ENCODE measurements at regions not wholly inside any gene's neighbourhood (a gene's known extent, or its start where the extent isn't known, plus 50 kb on each side); places are given as distances from the start of the nearest gene placed in this dataset.
"Not testable (repeated sequence)": the region's sequence is repeated elsewhere in the genome, so short reads cannot be mapped to it uniquely, and the experiment has no call there.

DNA sequence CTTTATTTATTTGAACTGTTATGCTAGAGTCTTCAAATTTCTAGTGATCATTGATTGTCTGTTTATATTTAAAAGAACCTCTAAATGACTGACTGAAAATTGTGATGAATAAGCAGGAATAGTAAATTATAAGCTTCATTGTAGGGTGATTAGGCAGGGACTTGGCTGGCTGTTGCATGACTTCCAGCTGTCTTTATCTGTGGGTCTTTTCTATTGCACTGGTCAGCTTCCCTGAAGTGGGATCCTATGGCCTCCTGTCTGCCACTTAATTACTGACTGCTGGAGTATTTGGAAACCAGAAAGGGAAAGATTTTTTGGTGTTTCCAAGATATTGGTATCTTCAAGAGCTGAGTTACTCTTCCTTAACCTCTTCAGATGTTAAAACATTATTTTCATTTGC is 123.0 kb upstream of the CCNH start:
- no peak for DNase-seq (ENCODE audit: low read depth in 2 of 2)

DNA sequence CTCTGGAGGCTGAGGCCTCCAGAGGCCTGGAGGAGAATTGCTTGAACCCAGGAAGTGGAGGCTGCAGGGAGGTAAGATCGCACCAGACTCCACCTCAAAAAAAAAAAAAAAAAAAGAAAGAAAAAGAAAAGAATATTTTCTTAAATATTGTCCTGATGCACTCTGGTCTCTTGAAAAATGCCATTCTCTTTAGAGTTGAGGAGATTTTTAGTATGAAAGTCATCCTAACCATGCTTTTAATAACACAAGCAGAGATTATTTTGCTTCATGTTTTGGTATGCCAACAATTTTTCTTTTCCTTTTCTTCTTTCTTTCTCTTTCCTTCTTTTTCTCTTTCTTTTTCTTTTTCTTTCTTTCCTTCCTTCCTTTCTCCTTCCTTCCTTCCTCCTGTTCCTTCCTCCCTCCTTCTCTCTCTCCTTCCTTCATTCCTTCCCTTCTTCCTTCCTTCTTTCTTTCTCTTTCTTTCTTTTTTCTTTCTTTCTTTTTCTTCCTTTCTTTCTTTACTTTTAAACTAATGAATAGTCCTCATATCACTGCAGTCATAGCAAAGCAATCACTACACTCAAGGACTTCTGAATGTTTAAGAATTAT is 116.9 kb upstream of the CCNH start:
- no peak for DNase-seq (ENCODE audit: low read depth in 2 of 2)

DNA sequence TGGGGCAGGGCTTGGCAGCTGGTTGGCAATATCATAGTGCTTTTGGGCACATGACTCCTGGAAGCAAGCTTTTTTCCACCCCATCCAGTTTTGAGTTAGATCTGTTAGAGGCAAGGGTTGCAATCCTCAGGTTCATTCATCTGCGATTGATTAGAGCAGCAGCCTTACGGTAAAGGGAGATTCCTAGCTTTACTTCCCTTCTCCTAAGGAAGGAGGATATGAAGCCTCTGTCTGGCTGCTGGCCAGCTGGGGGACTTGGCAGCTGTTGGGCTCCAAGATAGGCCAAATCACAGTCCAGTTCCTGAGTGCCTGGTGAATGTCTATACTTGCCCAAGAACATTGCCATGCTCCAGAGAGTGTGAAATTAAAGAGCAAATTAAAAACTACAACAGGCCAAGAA is 113.4 kb upstream of the CCNH start:
- DNase-seq (ENCODE audit: low read depth in 2 of 2): no peak

DNA sequence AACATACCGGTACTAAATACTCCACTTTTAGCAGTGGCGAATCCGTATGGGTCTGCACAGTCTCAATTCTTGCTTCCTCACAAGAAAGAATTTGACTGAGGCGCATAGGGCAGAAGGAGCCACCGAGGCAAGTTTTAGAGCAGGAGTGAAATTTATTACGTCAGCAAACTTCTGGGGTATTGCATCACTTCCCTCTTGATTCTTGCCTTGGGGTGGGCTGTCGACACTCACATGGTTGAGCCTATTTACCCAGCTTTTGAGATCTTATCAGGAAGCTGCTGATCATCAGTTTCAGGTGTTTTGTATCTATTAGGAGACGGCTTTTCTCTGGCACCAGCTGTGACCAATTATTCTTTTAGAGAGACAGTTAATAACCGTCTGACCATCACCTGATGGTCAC is 111.5 kb upstream of the CCNH start:
- no peak for DNase-seq (ENCODE audit: low read depth in 2 of 2)

DNA sequence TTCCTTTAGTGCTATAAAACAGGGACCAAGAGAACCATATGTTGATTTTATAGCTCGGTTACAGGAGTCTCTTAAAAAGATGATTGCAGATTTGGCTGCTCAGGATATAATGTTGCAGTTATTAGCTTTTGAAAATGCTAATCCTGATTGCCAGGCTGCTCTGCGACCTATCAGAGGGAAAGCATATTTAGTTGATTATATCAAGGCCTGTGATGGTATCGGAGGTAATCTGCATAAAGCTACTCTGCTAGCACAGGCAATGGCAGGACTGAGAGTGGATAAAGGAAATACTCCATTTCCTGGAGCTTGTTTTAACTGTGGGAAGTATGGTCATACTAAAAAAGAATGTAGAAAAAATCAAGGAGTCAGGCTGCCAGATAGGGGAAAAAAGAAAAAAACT is 99.0 kb upstream of the CCNH start:
- not testable (repeated sequence) for DNase-seq (ENCODE audit: low read depth in 2 of 2)

DNA sequence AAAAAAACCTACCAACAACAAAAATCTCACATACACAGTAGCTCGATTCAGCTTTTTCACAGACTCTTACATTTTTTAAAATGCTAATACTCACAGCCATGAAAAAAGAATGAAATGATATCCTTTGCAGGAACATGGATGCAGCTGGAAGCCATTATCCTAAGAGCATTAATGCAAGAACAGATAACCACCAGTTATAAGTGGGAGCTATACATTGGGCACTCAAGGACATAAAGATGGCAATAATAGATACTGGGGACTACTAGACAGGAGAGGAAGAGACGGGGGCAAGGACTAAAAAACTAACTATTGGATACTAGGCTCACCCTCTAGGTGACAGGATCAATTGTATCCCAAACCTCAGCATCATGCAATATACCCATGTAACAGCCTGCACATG is 90.3 kb upstream of the CCNH start:
- DNase-seq (ENCODE audit: low read depth in 2 of 2): no peak

DNA sequence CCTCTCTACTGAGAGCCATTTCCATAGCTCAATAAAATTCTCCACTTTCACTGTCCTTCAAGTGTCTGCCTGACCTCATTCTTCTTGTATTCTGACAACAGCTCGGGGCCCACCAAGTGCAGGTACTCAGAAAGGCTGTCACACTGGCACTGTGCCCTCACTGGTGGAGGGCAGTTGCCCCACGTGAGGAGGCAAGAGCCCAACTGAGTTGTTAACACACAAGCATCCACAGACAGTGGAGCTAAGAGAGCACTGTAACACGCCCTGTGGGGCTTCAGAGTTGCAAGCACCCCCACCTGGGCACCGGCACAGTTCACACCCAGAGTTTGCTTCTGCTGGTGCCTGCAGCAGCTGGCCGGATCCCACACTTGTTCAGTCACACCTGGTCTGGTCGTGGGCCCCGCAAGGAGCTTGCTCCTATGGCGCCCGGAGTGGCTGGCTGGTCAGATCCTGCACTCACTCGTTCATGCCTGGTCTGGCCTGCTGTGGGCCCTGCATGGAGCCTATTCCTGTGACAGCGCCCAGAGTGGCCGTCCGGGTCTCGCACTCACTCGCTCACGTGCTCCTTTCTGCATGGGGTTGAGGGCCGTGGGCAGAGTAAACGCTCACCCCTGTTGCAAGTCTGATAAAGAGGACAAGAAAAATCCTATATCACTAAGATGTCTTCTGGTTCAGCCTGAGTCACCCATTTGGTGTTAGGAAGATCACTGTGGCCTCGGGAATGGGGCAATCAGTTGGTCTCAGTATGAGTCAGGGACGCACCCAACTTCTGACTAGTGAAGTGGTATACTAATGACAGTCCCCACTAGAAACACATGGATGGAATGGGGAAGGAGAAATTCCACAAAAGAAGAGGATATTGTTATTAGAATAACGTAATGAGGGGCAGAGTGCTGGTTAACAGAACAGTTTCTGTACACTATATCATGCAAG is 87.0 kb upstream of the CCNH start:
- no peak for DNase-seq (ENCODE audit: low read depth in 2 of 2)
